HCT116 (cell line): ENCODE measurements at regions not wholly inside any gene's neighbourhood (a gene's known extent, or its start where the extent isn't known, plus 50 kb on each side); places are given as distances from the start of the nearest gene placed in this dataset.

Source experiments
- ATAC-seq: fragments of 200-7000 bp; cut with Tn5 transposase; 2 replicates; pipeline ENCODE4 v1.9.1; 2020; ENCODE audit warnings: mild to moderate bottlenecking, moderate library complexity
- BruUV-seq: library from RNA; stranded (reverse); fragments of 400-500 nt; replicated peaks from 2 replicates; lab custom pipeline; 2021; lab: Mats Ljungman, UMichigan
- CTCF ChIA-PET: fragments of 300-600 bp; sonication (Branson Sonifier 250); formaldehyde crosslinking; loops from one replicate; lab custom pipeline; 2021; ENCODE audit warnings: antibody characterized with exemption; lab: Charles Lee
- POLR2A ChIA-PET: fragments of 300-600, 350-600 bp; sonication (Branson Sonifier 250); formaldehyde crosslinking; loops from one replicate; lab custom pipeline; 2021; ENCODE audit warnings: antibody characterized with exemption; lab: Charles Lee
- RAD21 ChIA-PET, 2 experiments: fragments of 300-600 bp; sonication (Branson Sonifier 250); formaldehyde crosslinking; loops; one replicate each; lab custom pipeline; 2023; ENCODE audit warnings: low total read pairs in 2 of 2; ENCODE audit not compliant: uncharacterized antibody in 2 of 2, unreplicated experiment in 2 of 2, low non-redundant PET in 1 of 2; lab: Charles Lee
- DNase-seq: peaks from one replicate; pipeline ENCODE4 v3.0.0-alpha.2; 2010; ENCODE audit warnings: low read depth, low spot score
- H2AFZ ChIP-seq: fragments of 200-600 bp; shearing (Covaris generic), sonication (generic); 2 replicates; pipeline ENCODE4 v1.6.1; 2017; ENCODE audit warnings: low read depth, mixed run types, mixed read lengths, antibody characterized with exemption, low read length; ENCODE audit not compliant: poor library complexity, severe bottlenecking
- H3K27ac ChIP-seq: 2 replicates; pipeline ENCODE4 v1.5.1; 2012; ENCODE audit warnings: low read depth, low read length
- H3K27me3 ChIP-seq: fragments of 200-600 bp; sonication (generic); 2 replicates; pipeline ENCODE4 v1.6.1; 2016; ENCODE audit warnings: mixed run types, low read length, mixed read lengths; ENCODE audit not compliant: insufficient read depth
- H3K36me3 ChIP-seq, 2 experiments: fragments of 200-500 bp in 1 of 2; fragments of 200-600 bp in 1 of 2; sonication (Bioruptor generic) in 1 of 2; sonication (generic) in 1 of 2; 2 replicates each; pipeline versions ENCODE4 v1.5.1 to v1.6.1; 2014 to 2016; ENCODE audit warnings: low read length in 2 of 2, inconsistent platforms in 1 of 2, mixed read lengths in 1 of 2, mixed run types in 1 of 2; ENCODE audit not compliant: insufficient read depth in 2 of 2, control insufficient read depth in 1 of 2
- H3K4me1 ChIP-seq, 2 experiments: fragments of 200-600 bp in 1 of 2; sonication (generic) in 1 of 2; 2 replicates each; pipeline versions ENCODE4 v1.5.1 to v1.6.1; 2012 to 2017; ENCODE audit warnings: low read length in 2 of 2, inconsistent platforms in 1 of 2, mild to moderate bottlenecking in 1 of 2, mixed read lengths in 1 of 2, mixed run types in 1 of 2, moderate library complexity in 1 of 2; ENCODE audit not compliant: insufficient read depth in 2 of 2, control insufficient read depth in 1 of 2
- H3K4me2 ChIP-seq: fragments of 200-600 bp; sonication (generic); 2 replicates; pipeline ENCODE4 v1.6.1; 2017; ENCODE audit warnings: mixed run types, low read length, mixed read lengths
- H3K4me3 ChIP-seq, 2 experiments: fragments of 200-600 bp in 1 of 2; sonication (generic) in 1 of 2; replicated peaks in 1 of 2; 2 replicates each; pipeline ENCODE4 v1.5.1; 2011 to 2016; ENCODE audit warnings: low read length in 2 of 2, control low read depth in 1 of 2, low read depth in 1 of 2, mild to moderate bottlenecking in 1 of 2, mixed read lengths in 1 of 2, mixed run types in 1 of 2
- H3K79me2 ChIP-seq: fragments of 200-600 bp; sonication (generic); 2 replicates; pipeline ENCODE4 v1.6.1; 2017; ENCODE audit warnings: mild to moderate bottlenecking, mixed run types, low read length, moderate library complexity, mixed read lengths; ENCODE audit not compliant: insufficient read depth
- H3K9ac ChIP-seq: fragments of 200-600 bp; sonication (generic); 2 replicates; pipeline ENCODE4 v1.6.1; 2016; ENCODE audit warnings: low read length, mixed read lengths
- H3K9me2 ChIP-seq: fragments of 200-600 bp; sonication (generic), shearing (Covaris generic); 2 replicates; pipeline ENCODE4 v1.6.1; 2017; ENCODE audit warnings: mixed run types, mild to moderate bottlenecking, moderate library complexity; ENCODE audit not compliant: insufficient read depth
- H3K9me3 ChIP-seq, 2 experiments: fragments of 200-500 bp in 1 of 2; fragments of 200-600 bp in 1 of 2; sonication (Bioruptor generic) in 1 of 2; sonication (generic) in 1 of 2; 2 replicates each; pipeline ENCODE4 v1.6.1; 2014 to 2017; ENCODE audit warnings: low read length in 2 of 2, mixed read lengths in 2 of 2, inconsistent platforms in 1 of 2, low read depth in 1 of 2, mild to moderate bottlenecking in 1 of 2, mixed run types in 1 of 2, moderate library complexity in 1 of 2; ENCODE audit not compliant: control insufficient read depth in 1 of 2, insufficient read depth in 1 of 2
- H4K20me1 ChIP-seq: fragments of 200-600 bp; sonication (generic), shearing (Covaris generic); 2 replicates; pipeline ENCODE4 v1.6.1; 2017; ENCODE audit warnings: mixed run types, mild to moderate bottlenecking, moderate library complexity; ENCODE audit not compliant: insufficient read depth
- CBX3 ChIP-seq: IDR thresholded peaks from 2 replicates; pipeline ENCODE4 v1.6.1; 2012; ENCODE audit warnings: low read depth
- EGR1 ChIP-seq: IDR thresholded peaks from 2 replicates; pipeline ENCODE4 v1.6.1; 2012; ENCODE audit warnings: low read depth
- EZH2 ChIP-seq: fragments of 200-600 bp; sonication (generic); IDR thresholded peaks from 2 replicates; pipeline ENCODE4 v1.6.1; 2017; ENCODE audit warnings: antibody characterized with exemption, mixed run types
- EZH2phosphoT487 ChIP-seq: fragments of 200-600 bp; IDR thresholded peaks from 2 replicates; pipeline ENCODE4 v1.6.1; 2018; ENCODE audit warnings: antibody characterized with exemption, borderline replicate concordance
- FOSL1 ChIP-seq: IDR thresholded peaks from 2 replicates; pipeline ENCODE4 v1.6.1; 2012; ENCODE audit warnings: low read depth
- JUND ChIP-seq: IDR thresholded peaks from 2 replicates; pipeline ENCODE4 v1.6.1; 2012
- MAX ChIP-seq: IDR thresholded peaks from 2 replicates; pipeline ENCODE4 v1.6.1; 2012
- POLR2A ChIP-seq: IDR thresholded peaks from 2 replicates; pipeline ENCODE4 v1.7.0; 2011; ENCODE audit warnings: borderline replicate concordance; ENCODE audit not compliant: insufficient read depth, insufficient read length; ENCODE audit errors: extremely low read depth
- TCF7L2 ChIP-seq: IDR thresholded peaks from 2 replicates; pipeline ENCODE4 v1.7.0; 2011; ENCODE audit warnings: borderline replicate concordance, inconsistent platforms; ENCODE audit not compliant: insufficient read depth, insufficient read length; ENCODE audit errors: extremely low read depth
- YY1 ChIP-seq: IDR thresholded peaks from 2 replicates; pipeline ENCODE4 v1.6.1; 2011; ENCODE audit warnings: low read length, low read depth, moderate library complexity, mild to moderate bottlenecking; ENCODE audit not compliant: insufficient replicate concordance; ENCODE audit errors: extremely low read depth
- ZFX ChIP-seq: fragments of 450-650 bp; IDR thresholded peaks from 2 replicates; pipeline ENCODE4 v1.6.1; 2017
- intact Hi-C: fragments of 100-400 bp; cut with micrococcal nuclease; formaldehyde crosslinking; loops from 2 replicates; pipeline ENCODE4 v1.10.0; 2022
- TF ChIP-seq, protein P1 (sequence below): IDR thresholded peaks from 2 replicates; pipeline ENCODE4 v1.6.1; 2011; ENCODE audit warnings: mild to moderate bottlenecking, low read length, moderate library complexity; ENCODE audit not compliant: insufficient replicate concordance; ENCODE audit errors: extremely low read depth

GRCh38 chr7:125436220-125436619, 506.6 kb upstream of the POT1 start:
- H4K20me1 ChIP-seq: no peaks in the 10 kb centered on the region
- H3K4me2 ChIP-seq: no peak overlapping the region
- H3K79me2 ChIP-seq: no peaks in the 10 kb centered on the region
- no peaks in the 10 kb centered on the region for H3K9me2 ChIP-seq
- POLR2A ChIA-PET: no interaction called here
- DNase-seq: no peak
- intact Hi-C loops: no loop called here
- TF ChIP-seq ZFX (no peak), EZH2 (no peak), EGR1 (no peak), FOSL1 (no peak), TCF7L2 (no peak)
- TF ChIP-seq, protein P1, sequence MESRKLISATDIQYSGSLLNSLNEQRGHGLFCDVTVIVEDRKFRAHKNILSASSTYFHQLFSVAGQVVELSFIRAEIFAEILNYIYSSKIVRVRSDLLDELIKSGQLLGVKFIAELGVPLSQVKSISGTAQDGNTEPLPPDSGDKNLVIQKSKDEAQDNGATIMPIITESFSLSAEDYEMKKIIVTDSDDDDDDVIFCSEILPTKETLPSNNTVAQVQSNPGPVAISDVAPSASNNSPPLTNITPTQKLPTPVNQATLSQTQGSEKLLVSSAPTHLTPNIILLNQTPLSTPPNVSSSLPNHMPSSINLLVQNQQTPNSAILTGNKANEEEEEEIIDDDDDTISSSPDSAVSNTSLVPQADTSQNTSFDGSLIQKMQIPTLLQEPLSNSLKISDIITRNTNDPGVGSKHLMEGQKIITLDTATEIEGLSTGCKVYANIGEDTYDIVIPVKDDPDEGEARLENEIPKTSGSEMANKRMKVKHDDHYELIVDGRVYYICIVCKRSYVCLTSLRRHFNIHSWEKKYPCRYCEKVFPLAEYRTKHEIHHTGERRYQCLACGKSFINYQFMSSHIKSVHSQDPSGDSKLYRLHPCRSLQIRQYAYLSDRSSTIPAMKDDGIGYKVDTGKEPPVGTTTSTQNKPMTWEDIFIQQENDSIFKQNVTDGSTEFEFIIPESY: no peak
- H3K36me3 ChIP-seq: no peaks in the 10 kb centered on the region
- no peak overlapping the region for H3K27ac ChIP-seq
- no TSS peak for BruUV-seq
- CTCF ChIA-PET: no interaction called here
- no peak for ATAC-seq
- no peak overlapping the region for H3K4me3 ChIP-seq
- H2AFZ ChIP-seq: no peak overlapping the region
- no peaks in the 10 kb centered on the region for H3K27me3 ChIP-seq
- no peaks in the 10 kb centered on the region for H3K4me1 ChIP-seq
- RAD21 ChIA-PET: no interaction called here
- no peaks in the 10 kb centered on the region for H3K9me3 ChIP-seq
- no peak overlapping the region for H3K9ac ChIP-seq

- no peak for DNase-seq
- TF ChIP-seq POLR2A: no peak
- no peak for TF ChIP-seq EZH2phosphoT487
- no peak for TF ChIP-seq TCF7L2
- TF ChIP-seq ZFX: no peak
- TF ChIP-seq MAX: no peak
- TF ChIP-seq JUND: no peak
- no peak for TF ChIP-seq YY1
- TF ChIP-seq CBX3: no peak
- TF ChIP-seq, all 23 proteins: peak for 0
- ChIA-PET RAD21 (no interaction called here), CTCF (no interaction called here), POLR2A (no interaction called here)
- H3K4me1 ChIP-seq: no peaks in the 10 kb centered on the region
- H3K9me3 ChIP-seq: no peaks in the 10 kb centered on the region
- no TSS peak for BruUV-seq
- H3K9me2 ChIP-seq: no peaks in the 10 kb centered on the region
- intact Hi-C loops: no loop called here
- no peak overlapping the region for H3K4me3 ChIP-seq
- no peak overlapping the region for H3K27ac ChIP-seq
- no peaks in the 10 kb centered on the region for H3K27me3 ChIP-seq
- no peaks in the 10 kb centered on the region for H4K20me1 ChIP-seq
- H3K79me2 ChIP-seq: no peaks in the 10 kb centered on the region
- H3K36me3 ChIP-seq: no peaks in the 10 kb centered on the region
- H2AFZ ChIP-seq: no peak overlapping the region
- no peak overlapping the region for H3K4me2 ChIP-seq
- ATAC-seq: no peak
- H3K9ac ChIP-seq: no peak overlapping the region
Measured at GRCh38 chr7:125431349-125431748, 501.7 kb upstream of the POT1 start.
